Kidney epithelial cell (primary cell): ENCODE measurements at regions not wholly inside any gene's neighbourhood (a gene's known extent, or its start where the extent isn't known, plus 50 kb on each side); places are given as distances from the start of the nearest gene placed in this dataset.
"Not testable (repeated sequence)": the region's sequence is repeated elsewhere in the genome, so short reads cannot be mapped to it uniquely, and the experiment has no call there.

Experiments used
- DNase-seq: peaks from one replicate; pipeline ENCODE4 v3.0.0-alpha.2; 2010; ENCODE audit warnings: low read depth
- H3K27me3 ChIP-seq: 2 replicates; pipeline ENCODE4 v1.6.0; 2011; ENCODE audit warnings: low read length; ENCODE audit not compliant: control insufficient read depth, insufficient read depth
- H3K36me3 ChIP-seq: 2 replicates; pipeline ENCODE4 v1.5.1; 2011; ENCODE audit warnings: low read length; ENCODE audit not compliant: control insufficient read depth, insufficient read depth
- H3K4me3 ChIP-seq: 2 replicates; pipeline ENCODE4 v1.5.1; 2011; ENCODE audit warnings: low read depth, mild to moderate bottlenecking, control low read depth, low read length
- TF ChIP-seq, protein P1 (sequence below): IDR thresholded peaks from 2 replicates; pipeline ENCODE4 v1.5.1; 2011; ENCODE audit warnings: mild to moderate bottlenecking, moderate library complexity, low read length, control low read depth, inconsistent platforms; ENCODE audit not compliant: insufficient read depth, poor library complexity, severe bottlenecking

DNA sequence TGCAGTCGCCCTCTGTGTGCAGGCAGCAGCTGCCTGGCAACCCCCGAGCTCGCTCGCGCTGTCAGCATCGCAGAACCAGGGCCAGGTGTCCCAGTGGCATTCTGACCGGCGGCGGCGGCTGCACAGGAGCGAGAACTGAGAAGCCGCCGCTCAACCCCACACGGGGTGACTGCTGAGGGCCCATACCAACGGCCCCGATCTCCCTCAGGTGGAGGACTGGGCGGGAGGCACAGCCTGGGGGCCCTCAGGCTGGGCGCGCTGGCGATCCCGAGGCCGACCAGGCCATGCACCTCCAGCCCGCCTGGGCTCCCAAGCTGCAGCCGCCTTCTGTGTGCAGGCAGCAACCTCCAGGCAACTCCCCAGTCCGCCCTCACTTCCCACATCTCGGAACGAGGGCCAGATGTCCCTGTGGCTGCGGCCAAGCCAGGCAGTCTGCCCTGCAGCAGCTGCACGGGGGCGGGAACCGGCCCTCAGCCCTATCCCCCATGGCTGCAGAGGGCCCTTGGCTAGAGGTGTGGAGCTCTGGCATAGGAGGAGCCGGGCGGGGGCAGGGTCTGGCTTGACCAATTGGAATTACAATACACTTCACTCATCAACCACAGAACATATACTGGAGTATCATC, 1503.1 kb downstream of the FOXD4L5 start:
- H3K36me3 ChIP-seq, H3K4me3 ChIP-seq, H3K27me3 ChIP-seq, DNase-seq: not testable (repeated sequence)

DNA sequence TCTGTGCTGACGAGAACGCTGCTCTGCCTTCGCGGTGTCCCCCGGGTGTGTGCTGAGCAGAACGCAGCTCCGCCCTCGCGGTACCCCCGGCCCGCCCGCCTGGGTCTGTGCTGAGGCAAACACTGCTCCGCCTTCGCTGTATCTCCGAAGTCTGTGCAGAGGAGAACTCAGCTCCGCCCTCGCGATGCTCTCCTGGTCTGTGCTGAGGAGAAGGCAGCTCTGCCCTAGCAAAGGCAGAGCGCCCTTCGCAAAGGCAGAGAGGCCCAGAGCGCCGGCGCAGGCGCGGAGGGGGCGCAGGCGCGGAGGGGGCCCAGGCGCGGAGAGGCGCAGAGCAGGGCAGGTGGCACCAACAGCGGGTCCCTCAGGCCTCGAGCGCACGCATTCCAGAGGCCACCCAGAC, 1503.6 kb downstream of the FOXD4L5 start:
- not testable (repeated sequence) for DNase-seq, H3K36me3 ChIP-seq, H3K4me3 ChIP-seq, H3K27me3 ChIP-seq

DNA sequence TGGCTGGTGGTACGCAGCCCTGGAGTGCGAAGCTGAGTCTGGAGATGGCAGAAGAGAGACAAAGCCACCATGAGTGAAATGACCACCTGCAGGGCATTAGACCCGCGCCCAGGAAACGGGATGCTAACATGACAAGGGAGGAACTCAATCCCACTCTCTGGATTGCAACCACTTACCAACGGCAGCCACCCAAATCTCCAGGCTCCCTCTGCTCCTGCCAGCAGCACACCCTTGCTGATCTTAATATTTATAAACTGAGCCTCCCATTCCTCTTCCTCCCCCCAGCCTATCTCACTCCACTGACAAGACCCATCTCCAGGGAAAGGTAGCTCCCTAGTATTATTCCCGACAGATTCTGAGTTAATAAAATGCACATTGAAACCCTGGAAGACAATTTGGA, 1508.8 kb downstream of the FOXD4L5 start:
- H3K4me3 ChIP-seq, H3K36me3 ChIP-seq, DNase-seq, H3K27me3 ChIP-seq: not testable (repeated sequence)

DNA sequence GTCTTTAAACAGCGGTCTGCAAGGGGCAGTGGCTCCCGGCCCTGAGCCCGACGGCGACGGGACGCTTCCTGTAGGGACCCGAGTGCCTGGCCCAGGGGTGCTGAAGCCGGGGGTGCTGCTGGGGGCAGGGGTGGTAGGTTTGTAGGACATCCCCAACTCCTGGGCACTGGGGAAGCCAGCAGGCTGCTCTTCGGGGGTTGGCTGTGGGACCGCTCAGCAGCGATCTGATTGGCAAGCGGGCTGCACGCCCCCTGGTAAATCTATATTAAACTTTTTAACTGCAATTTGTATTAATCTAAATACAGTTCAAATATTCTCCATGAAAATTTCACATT, 1510.0 kb downstream of the FOXD4L5 start:
- DNase-seq, H3K4me3 ChIP-seq, H3K27me3 ChIP-seq, H3K36me3 ChIP-seq: not testable (repeated sequence)

DNA sequence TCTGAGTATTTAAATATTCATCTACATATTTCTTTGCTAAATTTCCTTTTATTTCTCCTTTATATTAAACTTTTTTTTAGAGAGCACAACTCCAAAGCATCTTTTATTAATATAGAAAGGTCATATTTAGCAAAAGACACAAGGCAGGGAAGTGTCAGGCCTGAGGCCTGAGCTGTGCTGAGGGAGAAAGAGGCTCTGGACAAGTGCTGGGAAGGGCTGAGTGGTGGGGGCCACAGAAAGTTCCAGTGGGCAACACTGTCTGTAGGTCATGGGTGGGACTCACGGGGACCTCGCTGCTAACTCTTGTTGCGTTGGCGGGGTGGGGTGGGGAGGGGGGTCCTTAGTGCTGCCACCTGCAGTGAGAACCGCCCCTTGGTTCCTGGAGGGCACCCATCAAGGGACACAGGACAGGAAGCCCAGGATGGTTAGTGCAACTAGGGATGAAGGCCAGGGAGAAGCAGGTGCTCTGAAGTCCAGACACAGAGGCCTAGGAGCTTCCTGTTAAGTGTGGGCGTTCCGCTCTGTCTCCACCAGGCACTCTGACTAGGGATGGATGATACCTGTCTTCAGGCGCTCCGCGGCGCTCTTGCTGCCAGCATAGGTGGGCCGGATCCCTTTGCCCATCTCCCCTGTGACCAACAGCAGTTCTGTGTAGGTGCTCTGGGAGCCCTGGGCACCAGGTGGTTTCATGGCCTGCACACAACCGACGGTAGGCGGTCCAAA, 1510.5 kb downstream of the FOXD4L5 start:
- H3K36me3 ChIP-seq, H3K27me3 ChIP-seq, DNase-seq, H3K4me3 ChIP-seq: not testable (repeated sequence)

DNA sequence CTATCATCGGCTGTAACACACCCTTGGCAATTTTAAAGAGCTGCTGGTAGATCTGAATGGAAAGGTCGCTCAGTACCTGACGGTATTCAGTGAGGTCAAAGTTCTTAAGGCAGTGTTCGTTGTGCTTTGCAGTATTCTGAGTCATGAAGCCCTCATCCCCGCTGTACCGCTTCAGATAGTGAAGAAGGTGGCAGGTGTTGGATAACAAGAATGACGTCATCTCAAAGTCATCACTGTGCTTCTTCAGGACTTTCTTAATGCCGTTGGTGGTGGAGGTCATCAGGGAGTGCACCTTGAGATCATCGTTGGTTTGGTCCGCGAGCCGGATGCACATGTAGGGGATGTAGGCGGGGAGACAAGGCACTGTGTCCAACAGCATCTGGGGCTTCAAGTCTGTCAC, 1522.8 kb downstream of the FOXD4L5 start:
- not testable (repeated sequence) for H3K4me3 ChIP-seq, DNase-seq, H3K27me3 ChIP-seq, H3K36me3 ChIP-seq

DNA sequence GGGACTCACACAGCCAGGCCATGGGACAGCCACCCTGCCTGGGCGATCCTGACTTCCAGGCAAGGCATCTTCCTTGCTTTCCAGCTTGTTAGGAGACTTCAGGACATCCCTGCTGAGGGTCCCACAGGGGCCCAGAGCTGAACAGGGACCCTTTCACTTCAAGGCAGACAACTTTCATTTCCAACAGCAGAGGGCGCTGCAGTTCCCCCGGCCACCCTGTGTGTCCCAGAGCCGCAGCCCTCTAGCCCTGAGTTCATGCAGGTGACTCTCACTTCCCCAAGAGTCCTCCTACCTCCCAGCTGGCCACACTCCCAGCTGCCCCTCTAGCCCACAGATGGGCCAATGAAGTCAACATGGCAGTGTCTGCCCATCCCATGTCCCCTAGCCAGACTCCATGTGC, 1556.0 kb downstream of the FOXD4L5 start:
- not testable (repeated sequence) for H3K36me3 ChIP-seq, H3K27me3 ChIP-seq, DNase-seq, H3K4me3 ChIP-seq

DNA sequence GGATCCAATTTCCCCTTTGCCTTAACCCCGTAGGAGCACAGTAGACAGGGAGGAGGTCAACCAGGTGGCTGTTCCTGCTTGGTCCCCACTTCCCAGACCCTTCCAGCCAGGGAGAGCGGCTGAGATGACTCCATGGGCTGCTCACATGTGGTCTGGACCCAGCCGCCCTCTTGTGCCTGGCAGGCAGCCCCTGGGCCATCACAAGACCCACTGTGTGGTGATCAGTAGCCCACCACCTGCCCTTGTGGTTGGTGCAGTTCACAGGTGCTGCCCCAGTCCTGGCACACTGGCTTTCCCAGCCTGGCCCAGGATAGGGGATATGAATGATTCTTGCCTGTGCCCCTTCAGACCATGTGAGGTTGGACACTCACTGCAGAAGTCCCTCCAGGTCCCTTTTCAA, 1556.7 kb downstream of the FOXD4L5 start:
- TF ChIP-seq, protein P1, sequence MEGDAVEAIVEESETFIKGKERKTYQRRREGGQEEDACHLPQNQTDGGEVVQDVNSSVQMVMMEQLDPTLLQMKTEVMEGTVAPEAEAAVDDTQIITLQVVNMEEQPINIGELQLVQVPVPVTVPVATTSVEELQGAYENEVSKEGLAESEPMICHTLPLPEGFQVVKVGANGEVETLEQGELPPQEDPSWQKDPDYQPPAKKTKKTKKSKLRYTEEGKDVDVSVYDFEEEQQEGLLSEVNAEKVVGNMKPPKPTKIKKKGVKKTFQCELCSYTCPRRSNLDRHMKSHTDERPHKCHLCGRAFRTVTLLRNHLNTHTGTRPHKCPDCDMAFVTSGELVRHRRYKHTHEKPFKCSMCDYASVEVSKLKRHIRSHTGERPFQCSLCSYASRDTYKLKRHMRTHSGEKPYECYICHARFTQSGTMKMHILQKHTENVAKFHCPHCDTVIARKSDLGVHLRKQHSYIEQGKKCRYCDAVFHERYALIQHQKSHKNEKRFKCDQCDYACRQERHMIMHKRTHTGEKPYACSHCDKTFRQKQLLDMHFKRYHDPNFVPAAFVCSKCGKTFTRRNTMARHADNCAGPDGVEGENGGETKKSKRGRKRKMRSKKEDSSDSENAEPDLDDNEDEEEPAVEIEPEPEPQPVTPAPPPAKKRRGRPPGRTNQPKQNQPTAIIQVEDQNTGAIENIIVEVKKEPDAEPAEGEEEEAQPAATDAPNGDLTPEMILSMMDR, result no peak
- Histone ChIP-seq H3K36me3 (no peaks in the 10 kb centered on the region), H3K27me3 (no peaks in the 10 kb centered on the region), H3K4me3 (no peak overlapping the region)
- DNase-seq, result no peak

DNA sequence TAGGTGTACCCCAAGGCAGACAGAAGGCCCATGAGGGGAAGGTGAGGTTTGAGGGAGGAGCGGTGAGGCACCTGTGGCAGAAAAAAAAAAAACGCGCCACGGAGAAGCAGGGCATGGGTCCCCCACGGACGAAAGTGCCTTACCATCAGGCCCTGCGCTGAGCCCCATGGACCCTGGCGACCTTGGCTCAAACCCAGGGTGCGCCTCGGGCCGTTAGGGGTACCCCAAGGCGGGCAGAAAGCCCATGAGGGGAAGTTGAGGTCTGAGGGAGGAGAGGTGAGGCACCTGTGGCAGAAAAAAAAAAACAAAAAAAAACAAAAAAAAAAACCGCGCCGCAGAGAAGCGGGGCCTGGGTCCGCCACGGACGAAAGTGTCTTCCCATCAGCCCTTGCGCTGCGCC, 1576.7 kb downstream of the FOXD4L5 start:
- not testable (repeated sequence) for H3K27me3 ChIP-seq, H3K36me3 ChIP-seq, DNase-seq, H3K4me3 ChIP-seq

DNA sequence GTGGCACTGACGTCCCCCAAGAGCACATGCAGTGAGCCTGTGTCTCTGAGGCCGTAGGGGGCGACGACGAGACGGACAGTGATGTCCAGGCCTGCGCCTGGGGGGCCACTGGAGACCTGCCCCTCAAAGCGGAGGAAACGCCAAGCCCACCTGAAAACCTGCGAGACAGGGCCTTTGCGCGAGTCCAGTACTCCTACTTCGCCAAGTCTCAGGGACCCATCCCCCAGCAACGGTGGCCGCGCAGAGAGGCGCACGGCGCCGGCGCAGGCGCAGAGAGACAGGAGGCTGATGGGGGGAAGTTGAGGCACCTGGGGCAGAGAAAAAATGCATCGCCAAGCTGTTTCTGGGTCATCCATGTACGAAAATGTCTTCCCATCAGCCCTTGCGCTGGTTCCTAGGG, 1580.6 kb downstream of the FOXD4L5 start:
- not testable (repeated sequence) for H3K27me3 ChIP-seq, H3K36me3 ChIP-seq, H3K4me3 ChIP-seq, DNase-seq

DNA sequence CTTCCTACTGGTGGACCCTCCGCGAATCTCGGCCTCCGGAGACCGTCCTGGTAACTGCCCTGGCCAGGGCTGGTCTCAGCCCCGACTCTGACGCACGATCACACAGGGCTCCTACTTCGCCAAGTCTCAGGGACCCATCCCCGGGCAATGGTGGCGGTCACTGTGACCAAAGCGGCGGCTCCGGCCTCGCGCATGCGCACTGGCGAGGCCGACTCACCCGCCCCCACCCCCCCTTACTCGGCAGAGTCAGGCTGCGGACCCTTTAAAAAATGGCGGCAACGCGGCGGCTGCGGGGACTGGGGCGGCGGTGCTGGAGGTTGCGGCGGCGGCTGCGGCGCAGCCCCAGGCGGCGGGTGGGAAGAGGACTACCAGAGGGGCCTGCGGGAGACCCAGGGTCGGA, 1581.3 kb downstream of the FOXD4L5 start:
- DNase-seq, H3K27me3 ChIP-seq, H3K36me3 ChIP-seq: not testable (repeated sequence)
- H3K4me3 ChIP-seq, result peak overlapping the region; percentile 29

DNA sequence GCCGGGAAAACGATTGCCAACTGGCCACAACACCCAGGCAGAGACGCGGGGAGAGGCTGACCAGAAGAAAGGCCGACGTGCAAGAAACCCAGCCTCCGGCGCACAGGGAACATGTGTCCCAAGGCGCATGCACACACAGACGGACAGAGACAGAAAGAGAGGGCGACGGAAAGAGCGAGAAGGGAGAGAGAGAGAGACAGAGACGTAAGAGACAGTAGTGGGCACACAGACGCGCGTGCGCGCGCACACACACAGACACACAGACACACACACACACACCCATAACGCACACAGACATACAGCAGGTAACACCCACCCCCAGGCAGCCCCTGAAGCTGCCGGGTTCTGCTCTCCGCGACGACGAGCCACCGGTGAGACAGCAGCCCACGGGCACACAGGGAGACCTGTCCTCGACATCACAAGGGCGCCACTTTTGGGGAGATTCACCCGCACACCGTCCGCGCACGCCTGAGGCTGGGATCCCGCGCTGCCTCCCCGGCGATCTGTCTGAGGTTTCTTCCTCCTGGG, 1581.8 kb downstream of the FOXD4L5 start:
- DNase-seq, H3K27me3 ChIP-seq, H3K36me3 ChIP-seq, H3K4me3 ChIP-seq: not testable (repeated sequence)
